HCT116 (cell line): ENCODE measurements at regions not wholly inside any gene's neighbourhood (a gene's known extent, or its start where the extent isn't known, plus 50 kb on each side); places are given as distances from the start of the nearest gene placed in this dataset.

Experiments used
- ATF3 ChIP-seq: IDR thresholded peaks from 2 replicates; pipeline ENCODE4 v1.6.1; 2012
- JUND ChIP-seq: IDR thresholded peaks from 2 replicates; pipeline ENCODE4 v1.6.1; 2012
- POLR2A ChIP-seq: IDR thresholded peaks from 2 replicates; pipeline ENCODE4 v1.7.0; 2011; ENCODE audit warnings: borderline replicate concordance; ENCODE audit not compliant: insufficient read depth, insufficient read length; ENCODE audit errors: extremely low read depth
- POLR2AphosphoS5 ChIP-seq: IDR thresholded peaks from 2 replicates; pipeline ENCODE4 v1.6.1; 2011; ENCODE audit warnings: mild to moderate bottlenecking, low read depth, low read length, moderate library complexity
- REST ChIP-seq: IDR thresholded peaks from 2 replicates; pipeline ENCODE4 v1.6.1; 2012; ENCODE audit warnings: low read depth
- SP1 ChIP-seq: IDR thresholded peaks from 2 replicates; pipeline ENCODE4 v1.6.1; 2012; ENCODE audit warnings: low read depth

DNA sequence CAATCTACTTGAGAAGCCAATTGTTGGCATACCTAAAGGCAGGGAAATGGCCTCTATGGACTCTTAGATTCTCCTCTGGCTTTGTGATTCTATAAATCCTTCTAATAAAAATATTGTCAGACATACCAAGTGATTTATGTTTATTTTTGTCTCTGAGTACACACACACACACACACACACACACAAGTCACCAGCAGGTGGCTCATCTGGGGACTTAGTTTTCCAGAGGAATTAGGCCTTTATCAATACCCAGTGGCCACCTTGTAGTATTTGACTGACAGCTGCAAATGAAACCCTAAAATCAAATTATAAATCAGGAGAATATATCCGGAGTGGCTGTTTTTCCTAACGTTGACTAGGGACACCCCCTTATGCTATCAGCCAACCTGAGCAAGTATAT is 258.5 kb downstream of the BRINP2 start:
- no peak for TF ChIP-seq SP1
- no peak for TF ChIP-seq JUND
- TF ChIP-seq POLR2AphosphoS5, result no peak
- TF ChIP-seq ATF3, result no peak
- no peak for TF ChIP-seq POLR2A
- no peak for TF ChIP-seq REST
